AG04450 (cell line): ENCODE measurements at regions not wholly inside any gene's neighbourhood (a gene's known extent, or its start where the extent isn't known, plus 50 kb on each side); places are given as distances from the start of the nearest gene placed in this dataset.

ENCODE experiments used
- CTCF ChIA-PET: fragments of 300-600, 350-600 bp; formaldehyde crosslinking; extraction: SDS; loops from one replicate; lab custom pipeline; 2022; ENCODE audit warnings: antibody characterized with exemption, inconsistent platforms; lab: Charles Lee
- POLR2A ChIA-PET: fragments of 350-600 bp; formaldehyde crosslinking; extraction: SDS; loops from one replicate; lab custom pipeline; 2021; ENCODE audit warnings: antibody characterized with exemption, inconsistent platforms; lab: Yijun Ruan, JAX
- DNase-seq: peaks from one replicate; pipeline ENCODE4 v3.0.0-alpha.2; 2011; ENCODE audit warnings: low read depth, low spot score
- H3K27ac ChIP-seq: one replicate; pipeline ENCODE4 v1.5.1; 2012; ENCODE audit warnings: low read depth, low read length, control low read depth
- H3K27me3 ChIP-seq: one replicate; pipeline ENCODE4 v1.6.0; 2012; ENCODE audit warnings: low read length; ENCODE audit not compliant: control insufficient read depth, insufficient read depth
- H3K4me3 ChIP-seq: 2 replicates; pipeline ENCODE4 v1.5.1; 2011; ENCODE audit warnings: mild to moderate bottlenecking, low read depth, low read length, control low read depth
- H3K9me3 ChIP-seq: 2 replicates; pipeline ENCODE4 v1.5.1; 2012; ENCODE audit warnings: low read length; ENCODE audit not compliant: control insufficient read depth, insufficient read depth
- TF ChIP-seq, protein P1 (sequence below): IDR thresholded peaks from 2 replicates; pipeline ENCODE4 v1.5.1; 2011; ENCODE audit warnings: low read depth, low read length, control low read depth, inconsistent platforms

DNA sequence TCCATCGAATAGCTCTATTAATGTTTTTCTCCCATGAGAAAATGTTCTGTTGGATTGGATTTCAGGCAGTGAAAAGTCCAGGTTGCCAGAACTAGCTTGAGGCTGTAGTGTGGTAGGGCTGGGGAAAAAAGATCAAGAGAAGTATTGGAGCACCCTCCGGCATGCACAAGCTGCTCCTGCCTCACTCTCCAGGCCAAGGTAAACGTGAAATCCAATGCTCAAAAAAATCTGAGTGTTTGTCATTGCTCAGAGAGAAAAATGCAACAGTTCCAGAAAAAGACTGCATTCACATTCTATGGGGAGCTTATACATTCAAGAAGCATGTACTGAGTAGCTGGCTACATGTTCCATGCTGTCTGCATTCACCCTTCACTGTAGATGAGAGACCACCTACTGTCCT lies 680.9 kb upstream of the TBX3 start:
- no peaks in the 10 kb centered on the region; the same call in 1 of the 2 replicates for H3K9me3 ChIP-seq
- no peak overlapping the region for H3K27ac ChIP-seq
- H3K27me3 ChIP-seq, result no peaks in the 10 kb centered on the region
- TF ChIP-seq, protein P1, sequence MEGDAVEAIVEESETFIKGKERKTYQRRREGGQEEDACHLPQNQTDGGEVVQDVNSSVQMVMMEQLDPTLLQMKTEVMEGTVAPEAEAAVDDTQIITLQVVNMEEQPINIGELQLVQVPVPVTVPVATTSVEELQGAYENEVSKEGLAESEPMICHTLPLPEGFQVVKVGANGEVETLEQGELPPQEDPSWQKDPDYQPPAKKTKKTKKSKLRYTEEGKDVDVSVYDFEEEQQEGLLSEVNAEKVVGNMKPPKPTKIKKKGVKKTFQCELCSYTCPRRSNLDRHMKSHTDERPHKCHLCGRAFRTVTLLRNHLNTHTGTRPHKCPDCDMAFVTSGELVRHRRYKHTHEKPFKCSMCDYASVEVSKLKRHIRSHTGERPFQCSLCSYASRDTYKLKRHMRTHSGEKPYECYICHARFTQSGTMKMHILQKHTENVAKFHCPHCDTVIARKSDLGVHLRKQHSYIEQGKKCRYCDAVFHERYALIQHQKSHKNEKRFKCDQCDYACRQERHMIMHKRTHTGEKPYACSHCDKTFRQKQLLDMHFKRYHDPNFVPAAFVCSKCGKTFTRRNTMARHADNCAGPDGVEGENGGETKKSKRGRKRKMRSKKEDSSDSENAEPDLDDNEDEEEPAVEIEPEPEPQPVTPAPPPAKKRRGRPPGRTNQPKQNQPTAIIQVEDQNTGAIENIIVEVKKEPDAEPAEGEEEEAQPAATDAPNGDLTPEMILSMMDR, result no peak
- H3K4me3 ChIP-seq, result no peak overlapping the region
- CTCF ChIA-PET, result no interaction called here
- DNase-seq, result no peak
- POLR2A ChIA-PET, result interaction anchor here (0.6 to 1.4 kb wide), 2 partner anchors 11 to 22 kb away, joined by 3 read pairs; no protein-coding TSS in a partner anchor

DNA sequence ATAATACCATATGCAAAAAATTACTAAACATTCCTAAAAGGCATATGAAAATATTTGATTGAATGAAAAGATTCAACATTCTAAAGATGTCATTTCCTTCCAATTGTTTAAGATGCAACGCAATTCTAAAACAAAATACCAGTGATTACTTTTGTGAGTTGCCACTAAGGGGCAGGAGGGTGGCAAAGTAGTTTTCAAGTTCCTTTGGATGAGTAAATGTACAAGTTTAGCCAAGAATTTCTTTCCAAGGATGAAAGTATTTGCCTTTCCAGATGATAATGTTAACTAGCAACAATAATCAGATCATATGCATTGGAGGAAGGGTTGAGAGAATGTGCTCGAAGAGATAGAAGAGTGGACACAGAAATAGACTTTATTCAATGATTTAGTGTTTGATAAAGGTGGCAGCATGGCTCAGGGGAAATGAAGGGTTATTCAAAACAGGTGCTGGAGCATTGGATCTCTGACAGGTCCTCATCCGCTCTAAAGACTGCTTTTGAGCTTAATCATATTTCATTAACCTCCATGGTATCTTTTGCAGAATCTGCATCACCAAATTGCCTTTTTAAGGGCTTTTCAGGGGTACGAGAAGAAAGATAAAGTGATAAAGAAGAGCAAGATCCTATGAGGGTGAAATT lies 678.5 kb upstream of the TBX3 start:
- no peak for DNase-seq
- Histone ChIP-seq H3K27ac (no peak overlapping the region), H3K9me3 (no peaks in the 10 kb centered on the region; the same call in 1 of the 2 replicates), H3K27me3 (no peaks in the 10 kb centered on the region), H3K4me3 (no peak overlapping the region)
- ChIA-PET POLR2A (no interaction called here), CTCF (interaction anchor here (0.6 kb wide), 1 partner anchor 530 kb away, joined by 6 read pairs; no protein-coding TSS in a partner anchor)
- TF ChIP-seq, protein P1, result peak; percentile 23; the same call in 1 of the 2 replicates

DNA sequence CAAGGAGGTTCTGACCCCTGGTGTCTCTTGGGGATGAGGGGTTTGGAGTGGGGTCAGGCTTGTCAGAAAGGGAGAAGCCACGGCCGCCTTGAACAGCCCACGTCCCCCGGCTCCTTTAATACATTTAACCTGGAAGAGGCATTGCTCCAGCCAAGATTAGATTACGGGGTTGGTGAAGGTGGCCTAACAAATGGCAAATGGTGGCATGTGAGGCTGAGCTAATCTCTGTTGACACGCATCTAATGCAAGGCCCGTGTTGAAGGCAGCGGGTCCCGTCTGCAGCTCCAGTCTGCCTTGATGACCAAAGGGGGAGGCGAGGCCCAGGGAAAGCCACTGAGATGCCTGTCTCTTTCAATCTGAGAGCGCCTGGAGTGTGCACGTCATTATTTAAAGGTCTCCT lies 673.7 kb upstream of the TBX3 start:
- no peak for DNase-seq
- no peaks in the 10 kb centered on the region for H3K9me3 ChIP-seq
- no peaks in the 10 kb centered on the region for H3K27me3 ChIP-seq
- H3K27ac ChIP-seq, result no peak overlapping the region
- CTCF ChIA-PET, result no interaction called here
- POLR2A ChIA-PET, result no interaction called here
- TF ChIP-seq, protein P1, result no peak
- no peak overlapping the region for H3K4me3 ChIP-seq

DNA sequence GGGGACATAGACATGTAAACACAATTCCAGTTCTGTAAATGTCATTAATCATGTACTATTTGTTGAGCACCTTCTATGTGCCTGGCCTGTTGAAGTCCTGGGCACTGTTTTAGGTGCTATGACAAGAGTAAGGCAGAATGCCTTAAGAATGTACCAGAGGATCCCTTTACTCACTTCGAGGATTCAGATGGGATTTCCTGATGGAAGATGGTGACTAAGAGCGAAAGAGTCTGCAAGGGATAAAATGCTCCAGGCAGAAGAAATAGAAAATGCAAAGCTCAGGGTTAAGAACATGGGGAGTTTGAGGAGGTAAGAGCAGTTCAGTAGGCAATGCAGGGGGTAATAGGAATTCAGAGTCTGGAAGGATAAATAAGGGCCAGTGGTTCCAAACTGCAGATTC lies 671.3 kb upstream of the TBX3 start:
- TF ChIP-seq, protein P1, result no peak
- no peak overlapping the region for H3K27ac ChIP-seq
- DNase-seq, result no peak
- no peaks in the 10 kb centered on the region for H3K27me3 ChIP-seq
- H3K4me3 ChIP-seq, result no peak overlapping the region
- H3K9me3 ChIP-seq, result no peaks in the 10 kb centered on the region
- ChIA-PET CTCF (no interaction called here), POLR2A (no interaction called here)
